ENCODE measurements at regions not wholly inside any gene's neighbourhood (a gene's known extent, or its start where the extent isn't known, plus 50 kb on each side); places are given as distances from the start of the nearest gene placed in this dataset.

GRCh38 chr4:133891011-133891410 lies 310.6 kb downstream of the PABPC4L start:
- Histone ChIP-seq H3K27ac (ENCODE audit: low read depth, low read length) (no peak overlapping the region), H3K4me2 (ENCODE audit: low read length) (no peak overlapping the region), H3K9me3 (ENCODE audit: insufficient read depth, low read depth, low read length) (no peaks in the 10 kb centered on the region), H3K36me3 (ENCODE audit: insufficient read depth, low read length) (no peaks in the 10 kb centered on the region), H3K4me1 (ENCODE audit: insufficient read depth, low read length) (no peaks in the 10 kb centered on the region), H3K27me3 (ENCODE audit: insufficient read depth, low read length) (no peaks in the 10 kb centered on the region), H4K20me1 (ENCODE audit: insufficient read depth, low read length) (no peaks in the 10 kb centered on the region), H3K9ac (ENCODE audit: low read length) (no peak overlapping the region), H3K79me2 (ENCODE audit: insufficient read depth, low read length) (no peaks in the 10 kb centered on the region), H2AFZ (ENCODE audit: low read depth, low read length) (no peak overlapping the region), H3K4me3 (ENCODE audit: insufficient read depth, low read depth, low read length) (no peak overlapping the region)
- peaks cover 1% of the 10 kb centered on the region for H3K9me3 Mint-ChIP-seq (ENCODE audit: unreplicated experiment)
- no peak overlapping the region for H3K4me3 Mint-ChIP-seq (ENCODE audit: unreplicated experiment)
- no peak for TF ChIP-seq EZH2 (IDR thresholded peaks at IDR 0.05; ENCODE audit: insufficient read depth, low read length)
- no peak for TF ChIP-seq CTCF (IDR thresholded peaks at IDR 0.05; ENCODE audit: insufficient read depth, low read depth, low read length)
- FAIRE-seq (no peak), DNase-seq (ENCODE audit: low read depth) (no peak)
- H3K36me3 Mint-ChIP-seq (ENCODE audit: low read depth, unreplicated experiment), result no peaks in the 10 kb centered on the region
- no peak overlapping the region for H3K27ac Mint-ChIP-seq (ENCODE audit: unreplicated experiment)
- H3K27me3 Mint-ChIP-seq (ENCODE audit: low read depth, unreplicated experiment), result no peaks in the 10 kb centered on the region
- H3K4me1 Mint-ChIP-seq (ENCODE audit: low read depth, unreplicated experiment), result no peaks in the 10 kb centered on the region

GRCh38 chr4:133887723-133888122 lies 313.9 kb downstream of the PABPC4L start:
- Histone ChIP-seq H3K36me3 (ENCODE audit: insufficient read depth, low read length) (no peaks in the 10 kb centered on the region), H3K27ac (ENCODE audit: low read depth, low read length) (no peak overlapping the region), H4K20me1 (ENCODE audit: insufficient read depth, low read length) (no peaks in the 10 kb centered on the region), H3K27me3 (ENCODE audit: insufficient read depth, low read length) (no peaks in the 10 kb centered on the region), H3K79me2 (ENCODE audit: insufficient read depth, low read length) (no peaks in the 10 kb centered on the region), H3K4me3 (ENCODE audit: insufficient read depth, low read depth, low read length) (no peak overlapping the region), H3K9ac (ENCODE audit: low read length) (no peak overlapping the region), H3K9me3 (ENCODE audit: insufficient read depth, low read depth, low read length) (no peaks in the 10 kb centered on the region), H2AFZ (ENCODE audit: low read depth, low read length) (no peak overlapping the region), H3K4me2 (ENCODE audit: low read length) (no peak overlapping the region), H3K4me1 (ENCODE audit: insufficient read depth, low read length) (no peaks in the 10 kb centered on the region)
- no peak for FAIRE-seq
- no peak for DNase-seq (ENCODE audit: low read depth)
- H3K9me3 Mint-ChIP-seq (ENCODE audit: unreplicated experiment), result peaks cover 1% of the 10 kb centered on the region
- H3K36me3 Mint-ChIP-seq (ENCODE audit: low read depth, unreplicated experiment), result no peaks in the 10 kb centered on the region
- no peaks in the 10 kb centered on the region for H3K27me3 Mint-ChIP-seq (ENCODE audit: low read depth, unreplicated experiment)
- H3K27ac Mint-ChIP-seq (ENCODE audit: unreplicated experiment), result no peak overlapping the region
- H3K4me1 Mint-ChIP-seq (ENCODE audit: low read depth, unreplicated experiment), result no peaks in the 10 kb centered on the region
- TF ChIP-seq CTCF (IDR thresholded peaks at IDR 0.05; ENCODE audit: insufficient read depth, low read depth, low read length) (no peak), EZH2 (IDR thresholded peaks at IDR 0.05; ENCODE audit: insufficient read depth, low read length) (no peak)
- H3K4me3 Mint-ChIP-seq (ENCODE audit: unreplicated experiment), result no peak overlapping the region

- Mint-ChIP-seq H3K27ac (ENCODE audit: unreplicated experiment) (no peak overlapping the region), H3K36me3 (ENCODE audit: low read depth, unreplicated experiment) (no peaks in the 10 kb centered on the region)
These were observed 332.1 kb downstream of the PABPC4L start for GRCh38 chr4:133869486-133869885.

More at GRCh38 chr4:133869486-133869885, 332.1 kb downstream of the PABPC4L start:
- Mint-ChIP-seq H3K27me3 (ENCODE audit: low read depth, unreplicated experiment) (no peaks in the 10 kb centered on the region), H3K4me1 (ENCODE audit: low read depth, unreplicated experiment) (peaks cover 13% of the 10 kb centered on the region), H3K4me3 (ENCODE audit: unreplicated experiment) (no peak overlapping the region), H3K9me3 (ENCODE audit: unreplicated experiment) (no peaks in the 10 kb centered on the region)
- peaks cover 22% of the 10 kb centered on the region for H3K4me1 ChIP-seq (ENCODE audit: insufficient read depth, low read length)
- H3K27ac ChIP-seq (ENCODE audit: low read depth, low read length), result no peak overlapping the region
- TF ChIP-seq EZH2 (IDR thresholded peaks at IDR 0.05; ENCODE audit: insufficient read depth, low read length) (no peak), CTCF (IDR thresholded peaks at IDR 0.05; ENCODE audit: insufficient read depth, low read depth, low read length) (no peak)
- H3K36me3 ChIP-seq (ENCODE audit: insufficient read depth, low read length), result no peaks in the 10 kb centered on the region
- FAIRE-seq, result no peak
- peak; percentile 25 for DNase-seq (ENCODE audit: low read depth)
- no peaks in the 10 kb centered on the region for H4K20me1 ChIP-seq (ENCODE audit: insufficient read depth, low read length)
- no peak overlapping the region for H3K9ac ChIP-seq (ENCODE audit: low read length)
- H2AFZ ChIP-seq (ENCODE audit: low read depth, low read length), result no peak overlapping the region
- H3K9me3 ChIP-seq (ENCODE audit: insufficient read depth, low read depth, low read length), result no peaks in the 10 kb centered on the region
- no peak overlapping the region for H3K4me2 ChIP-seq (ENCODE audit: low read length)
- no peak overlapping the region for H3K4me3 ChIP-seq (ENCODE audit: insufficient read depth, low read depth, low read length)
- no peaks in the 10 kb centered on the region for H3K27me3 ChIP-seq (ENCODE audit: insufficient read depth, low read length)
- no peaks in the 10 kb centered on the region for H3K79me2 ChIP-seq (ENCODE audit: insufficient read depth, low read length)
